22Rv1 (cell line): ENCODE measurements at regions not wholly inside any gene's neighbourhood (a gene's known extent, or its start where the extent isn't known, plus 50 kb on each side); places are given as distances from the start of the nearest gene placed in this dataset.

ENCODE experiments used
- ZFX ChIP-seq: fragments of 450-650 bp; IDR thresholded peaks from 2 replicates; pipeline ENCODE4 v1.6.1; 2017; ENCODE audit warnings: antibody characterized with exemption, borderline replicate concordance
- TF ChIP-seq, protein P1 (sequence below): fragments of 450-650 bp; IDR thresholded peaks from 2 replicates; pipeline ENCODE4 v1.5.1; 2017; ENCODE audit warnings: mild to moderate bottlenecking

DNA sequence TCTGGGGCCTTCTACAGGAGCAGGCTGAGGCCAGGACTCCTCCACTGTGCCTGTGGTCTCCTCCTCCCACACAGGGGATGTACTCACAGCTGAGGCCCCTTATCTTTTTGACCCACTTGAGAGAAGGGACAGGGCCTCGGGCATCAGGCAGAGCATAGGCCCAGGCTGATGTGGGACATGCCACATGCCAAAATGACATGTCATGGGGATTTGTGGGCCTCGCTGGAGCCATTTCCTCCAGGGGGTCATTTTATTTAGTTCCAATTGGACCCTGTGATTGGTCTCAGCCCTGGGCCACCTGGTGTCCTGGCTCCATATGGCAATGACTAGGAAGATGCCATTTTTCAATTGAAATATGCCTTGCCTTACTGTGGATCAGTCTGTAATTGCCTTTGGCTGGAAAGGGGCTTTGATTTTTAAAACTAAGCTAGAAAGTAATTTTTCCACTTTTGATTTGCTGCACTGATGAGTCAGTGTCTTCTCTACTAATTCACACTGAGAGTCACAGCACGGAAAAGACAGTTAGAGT, 171.1 kb upstream of the NAV2 start:
- TF ChIP-seq, protein P1, sequence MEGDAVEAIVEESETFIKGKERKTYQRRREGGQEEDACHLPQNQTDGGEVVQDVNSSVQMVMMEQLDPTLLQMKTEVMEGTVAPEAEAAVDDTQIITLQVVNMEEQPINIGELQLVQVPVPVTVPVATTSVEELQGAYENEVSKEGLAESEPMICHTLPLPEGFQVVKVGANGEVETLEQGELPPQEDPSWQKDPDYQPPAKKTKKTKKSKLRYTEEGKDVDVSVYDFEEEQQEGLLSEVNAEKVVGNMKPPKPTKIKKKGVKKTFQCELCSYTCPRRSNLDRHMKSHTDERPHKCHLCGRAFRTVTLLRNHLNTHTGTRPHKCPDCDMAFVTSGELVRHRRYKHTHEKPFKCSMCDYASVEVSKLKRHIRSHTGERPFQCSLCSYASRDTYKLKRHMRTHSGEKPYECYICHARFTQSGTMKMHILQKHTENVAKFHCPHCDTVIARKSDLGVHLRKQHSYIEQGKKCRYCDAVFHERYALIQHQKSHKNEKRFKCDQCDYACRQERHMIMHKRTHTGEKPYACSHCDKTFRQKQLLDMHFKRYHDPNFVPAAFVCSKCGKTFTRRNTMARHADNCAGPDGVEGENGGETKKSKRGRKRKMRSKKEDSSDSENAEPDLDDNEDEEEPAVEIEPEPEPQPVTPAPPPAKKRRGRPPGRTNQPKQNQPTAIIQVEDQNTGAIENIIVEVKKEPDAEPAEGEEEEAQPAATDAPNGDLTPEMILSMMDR = no peak
- no peak for TF ChIP-seq ZFX
